Vagina (tissue), 2 donors: ENCODE measurements at regions not wholly inside any gene's neighbourhood (a gene's known extent, or its start where the extent isn't known, plus 50 kb on each side); places are given as distances from the start of the nearest gene placed in this dataset.

Source experiments
- POLR2A ChIP-seq, 2 donors: fragments of 450-650 bp; IDR thresholded peaks; one replicate each; pipeline ENCODE4 v1.6.1; 2017; ENCODE audit warnings: antibody characterized with exemption in 2 of 2, mild to moderate bottlenecking in 2 of 2, moderate library complexity in 2 of 2
- TF ChIP-seq, protein P1 (sequence below), 3 experiments: fragments of 450-650 bp in 2 of 3; fragments of 200-600 bp in 1 of 3; sonication (generic) in 1 of 3; IDR thresholded peaks; one replicate each; pipeline ENCODE4 v1.5.1; 2017 to 2019; ENCODE audit warnings: antibody characterized with exemption in 3 of 3, mild to moderate bottlenecking in 2 of 3, moderate library complexity in 2 of 3

DNA sequence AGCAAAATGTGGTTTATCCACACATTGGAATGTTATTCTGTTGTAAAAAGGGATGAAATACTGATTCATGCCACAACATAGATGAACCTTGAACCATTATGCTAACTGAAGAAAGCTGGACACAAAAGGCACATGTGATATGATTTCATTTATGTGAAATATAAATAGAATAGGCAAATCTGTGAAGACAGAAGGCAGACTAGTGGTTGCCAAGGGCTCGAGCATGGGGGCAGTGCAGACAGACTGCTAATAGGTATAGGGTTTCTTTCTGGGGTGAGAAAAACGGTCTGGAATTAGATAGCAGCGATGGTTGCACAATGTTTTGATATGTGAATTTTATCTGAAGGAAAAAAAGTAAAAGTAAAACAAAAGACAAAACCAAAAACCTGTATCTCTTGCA lies 54.6 kb upstream of the FNDC1 start:
- no peak for TF ChIP-seq POLR2A (IDR thresholded peaks at IDR 0.05)
- TF ChIP-seq, protein P1, sequence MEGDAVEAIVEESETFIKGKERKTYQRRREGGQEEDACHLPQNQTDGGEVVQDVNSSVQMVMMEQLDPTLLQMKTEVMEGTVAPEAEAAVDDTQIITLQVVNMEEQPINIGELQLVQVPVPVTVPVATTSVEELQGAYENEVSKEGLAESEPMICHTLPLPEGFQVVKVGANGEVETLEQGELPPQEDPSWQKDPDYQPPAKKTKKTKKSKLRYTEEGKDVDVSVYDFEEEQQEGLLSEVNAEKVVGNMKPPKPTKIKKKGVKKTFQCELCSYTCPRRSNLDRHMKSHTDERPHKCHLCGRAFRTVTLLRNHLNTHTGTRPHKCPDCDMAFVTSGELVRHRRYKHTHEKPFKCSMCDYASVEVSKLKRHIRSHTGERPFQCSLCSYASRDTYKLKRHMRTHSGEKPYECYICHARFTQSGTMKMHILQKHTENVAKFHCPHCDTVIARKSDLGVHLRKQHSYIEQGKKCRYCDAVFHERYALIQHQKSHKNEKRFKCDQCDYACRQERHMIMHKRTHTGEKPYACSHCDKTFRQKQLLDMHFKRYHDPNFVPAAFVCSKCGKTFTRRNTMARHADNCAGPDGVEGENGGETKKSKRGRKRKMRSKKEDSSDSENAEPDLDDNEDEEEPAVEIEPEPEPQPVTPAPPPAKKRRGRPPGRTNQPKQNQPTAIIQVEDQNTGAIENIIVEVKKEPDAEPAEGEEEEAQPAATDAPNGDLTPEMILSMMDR (IDR thresholded peaks at IDR 0.05): no peak
